Non-pigmented ciliary epithelial cell (primary cell): ENCODE measurements at regions not wholly inside any gene's neighbourhood (a gene's known extent, or its start where the extent isn't known, plus 50 kb on each side); places are given as distances from the start of the nearest gene placed in this dataset.

Source experiments
- DNase-seq: peaks from one replicate; pipeline ENCODE4 v3.0.0-alpha.2; 2010; ENCODE audit warnings: low read depth

DNA sequence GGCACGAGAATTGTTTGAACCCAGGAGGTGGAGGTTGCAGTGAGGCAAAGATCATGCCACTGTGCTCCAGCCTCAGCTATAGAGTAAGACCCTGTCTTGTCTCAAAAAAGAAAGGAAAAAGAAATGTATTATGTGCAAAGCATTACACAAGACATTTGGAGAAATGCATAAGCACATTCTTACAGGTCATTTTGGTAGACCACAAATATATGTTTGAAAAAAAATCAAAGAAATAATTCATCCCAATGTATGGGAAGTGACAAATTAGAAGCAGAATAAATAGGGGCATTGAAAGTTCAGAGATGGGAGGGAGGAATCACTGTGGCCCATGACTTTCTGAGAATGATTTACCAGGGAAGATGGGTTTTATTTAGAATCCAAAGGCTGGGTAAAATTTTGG is 283.5 kb upstream of the ADAMTS5 start:
- DNase-seq, result no peak

DNA sequence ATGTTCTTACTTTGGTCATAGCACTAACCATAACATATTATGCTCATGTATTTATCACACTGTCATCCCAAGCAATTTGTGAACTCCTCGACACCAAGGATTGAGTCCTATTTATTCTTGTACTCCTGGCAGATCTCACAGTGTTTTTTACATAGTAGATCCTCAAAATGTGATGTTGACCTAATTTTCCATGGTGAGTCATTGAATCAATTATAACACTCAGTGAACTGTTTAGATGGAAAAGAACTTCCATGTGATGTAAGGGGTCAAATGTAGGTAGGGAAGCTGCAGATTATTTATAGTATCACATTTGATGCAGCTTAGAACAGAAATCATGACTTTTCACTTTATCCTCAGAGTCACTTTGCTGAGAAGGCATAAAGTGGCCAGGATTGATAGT is 281.9 kb upstream of the ADAMTS5 start:
- DNase-seq, result no peak

DNA sequence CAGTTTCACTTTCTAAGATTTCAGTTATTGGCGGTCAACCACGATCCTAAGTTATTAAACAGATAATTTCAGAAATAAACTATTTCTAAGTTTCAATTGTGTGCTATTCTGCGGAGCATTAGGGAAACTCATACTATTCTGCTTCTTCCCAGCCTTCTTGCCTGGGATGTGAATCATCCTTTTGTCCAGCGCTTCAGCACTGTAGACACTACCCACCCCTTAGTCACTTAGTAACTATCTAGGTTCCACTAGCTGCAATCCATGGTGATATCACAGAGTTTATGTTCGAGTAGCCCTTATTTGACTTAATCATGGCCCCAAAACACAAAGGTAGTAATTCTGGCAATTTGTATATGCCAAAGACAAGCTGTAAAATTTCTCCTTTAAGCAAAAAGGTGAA is 279.9 kb upstream of the ADAMTS5 start:
- peak; percentile 53 for DNase-seq

DNA sequence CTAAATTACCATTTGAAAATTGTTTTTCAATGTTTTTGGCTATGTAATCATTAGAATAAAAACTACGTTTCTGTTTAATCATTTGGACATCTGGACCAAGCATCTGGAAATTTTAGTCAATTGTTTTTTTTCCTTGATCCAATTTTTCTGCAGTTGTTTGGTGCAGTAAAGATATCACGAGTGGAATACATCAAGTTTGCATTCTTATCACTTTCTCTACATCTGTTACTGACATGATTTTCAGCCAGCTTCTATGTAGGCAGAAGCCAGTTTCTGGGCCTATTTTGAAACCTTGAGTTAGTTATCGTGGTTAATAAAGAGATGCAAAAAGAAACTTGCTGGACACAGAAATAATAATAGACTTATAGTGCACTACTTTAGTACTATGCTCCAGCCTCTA is 277.9 kb upstream of the ADAMTS5 start:
- no peak for DNase-seq

GRCh38 chr21:27244352-27244751 is 277.5 kb upstream of the ADAMTS5 start:
- no peak for DNase-seq

DNA sequence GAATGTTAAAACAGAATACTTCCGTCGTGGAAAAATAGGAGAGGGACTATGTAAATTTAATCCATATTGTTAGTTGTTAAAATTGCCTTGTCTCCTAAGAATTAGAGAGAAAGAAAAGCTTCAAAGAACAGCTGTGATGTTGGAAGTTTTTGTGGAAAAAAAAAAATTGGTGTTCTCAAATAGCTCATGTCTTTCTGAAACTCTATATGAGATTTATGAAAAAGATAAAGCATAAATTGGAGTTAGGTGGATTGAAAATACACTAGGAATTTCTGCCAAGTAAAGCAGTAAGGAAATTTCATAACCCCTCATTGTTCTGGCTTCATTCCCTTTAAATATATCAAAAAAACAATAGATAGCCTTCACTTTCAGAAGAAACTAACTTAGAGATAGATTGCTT is 274.0 kb upstream of the ADAMTS5 start:
- no peak for DNase-seq

DNA sequence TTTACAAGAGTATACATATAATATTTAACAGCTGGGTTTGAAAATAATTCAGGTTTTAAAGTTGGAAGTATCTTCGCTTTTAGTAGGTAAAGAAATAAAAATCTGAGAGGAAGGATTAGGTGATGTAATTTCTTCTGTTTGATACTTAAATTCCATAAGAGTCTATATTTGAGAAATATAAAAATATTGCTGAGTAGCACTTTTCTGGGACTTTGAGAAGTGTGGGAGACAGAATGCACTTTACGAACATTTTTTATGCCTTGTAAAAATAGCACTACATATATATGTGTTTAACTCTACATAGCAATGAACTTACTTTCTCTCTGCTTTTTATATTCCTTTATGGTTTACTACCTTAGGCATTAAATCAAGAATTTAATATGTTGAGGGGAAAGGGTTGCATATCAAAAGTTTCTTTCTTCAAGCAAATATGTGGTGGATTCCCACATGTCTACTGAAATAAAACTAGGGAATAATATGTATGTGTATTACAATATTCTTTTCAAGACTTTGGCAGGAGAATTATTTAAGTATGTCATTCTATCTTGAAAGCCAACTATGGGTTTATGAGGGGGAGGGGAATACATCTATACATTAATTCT is 266.7 kb upstream of the ADAMTS5 start:
- DNase-seq, result no peak

- no peak for DNase-seq
These were observed 259.1 kb upstream of the ADAMTS5 start for GRCh38 chr21:27225940-27226339.

- DNase-seq, result no peak
These were observed 258.3 kb upstream of the ADAMTS5 start for GRCh38 chr21:27225151-27225550.

DNA sequence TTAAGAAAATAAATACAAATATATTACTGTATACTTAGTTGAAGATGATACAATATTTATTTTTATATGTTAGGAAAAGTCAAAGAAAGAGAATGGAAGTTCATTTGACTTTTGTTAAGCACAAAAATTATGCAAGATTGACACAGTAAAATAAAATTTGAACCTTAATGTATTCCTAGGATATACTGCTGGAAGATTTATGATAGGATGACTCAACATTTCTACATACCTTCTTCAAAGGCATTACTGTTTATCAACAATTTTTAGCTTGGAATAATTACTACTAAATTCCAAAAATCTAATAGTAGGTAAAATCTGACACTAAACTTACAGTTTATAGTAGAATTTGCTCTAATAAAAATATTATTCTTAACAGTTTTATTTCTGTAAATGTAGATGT is 257.3 kb upstream of the ADAMTS5 start:
- DNase-seq, result no peak

- DNase-seq, result no peak
These were observed 254.2 kb upstream of the ADAMTS5 start for GRCh38 chr21:27221077-27221476.

DNA sequence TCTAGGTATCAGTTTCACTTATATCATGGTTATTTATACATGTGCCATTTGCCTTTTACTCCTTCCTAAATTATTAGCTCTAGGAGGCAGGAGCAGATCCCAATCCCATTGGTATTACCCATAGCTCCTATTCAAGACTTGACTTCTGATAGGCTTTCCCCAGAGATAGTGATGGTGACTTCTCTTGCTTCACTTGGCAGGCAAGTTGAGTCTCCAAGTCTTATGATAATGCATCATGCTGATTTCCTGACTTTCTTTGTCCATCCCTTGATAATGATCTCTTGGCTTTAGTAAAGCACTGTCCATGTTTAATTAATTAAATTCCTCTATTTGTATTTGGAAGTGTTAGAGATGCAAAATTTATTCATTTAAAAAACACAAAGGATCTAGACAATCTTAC is 253.5 kb upstream of the ADAMTS5 start:
- DNase-seq, result no peak

DNA sequence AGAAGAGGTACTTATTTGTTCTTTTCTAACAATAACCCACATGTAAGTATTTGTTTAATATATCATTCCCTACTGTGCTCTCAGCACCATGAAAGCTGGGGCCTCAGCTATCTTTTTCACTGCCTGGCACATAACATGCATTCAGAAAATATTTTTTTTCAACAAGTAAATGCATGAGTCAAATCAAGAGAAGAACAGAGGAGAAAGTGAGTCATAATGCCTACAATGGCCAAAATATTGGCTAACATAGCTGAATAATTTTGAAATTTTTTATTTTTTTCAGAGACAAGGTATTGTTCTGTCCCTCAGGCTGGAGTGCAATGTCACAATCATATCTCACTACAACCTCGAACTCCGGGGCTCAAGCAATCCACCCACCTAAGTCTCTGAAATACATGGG is 252.2 kb upstream of the ADAMTS5 start:
- DNase-seq, result no peak

GRCh38 chr21:27213303-27213702 is 246.4 kb upstream of the ADAMTS5 start:
- no peak for DNase-seq

DNA sequence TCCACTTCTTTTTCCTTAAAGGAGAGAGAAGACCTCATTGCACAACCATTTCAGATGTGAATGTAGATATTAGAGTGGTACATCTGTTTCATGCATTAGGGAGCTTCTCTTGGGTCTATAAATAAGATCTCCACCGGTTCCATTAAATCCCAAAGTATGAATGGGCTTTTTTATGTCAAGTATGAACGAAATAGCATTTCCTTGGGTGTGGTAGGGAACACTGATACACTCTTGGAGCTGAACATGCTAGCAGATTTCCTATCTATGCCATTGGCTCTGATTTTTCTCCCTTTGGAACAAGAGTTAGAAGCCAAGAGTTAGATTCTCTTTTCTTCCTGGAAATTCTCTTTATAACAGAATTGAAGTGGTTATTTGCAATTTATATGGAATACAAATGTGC is 245.6 kb upstream of the ADAMTS5 start:
- no peak for DNase-seq

GRCh38 chr21:27209546-27209945 is 242.7 kb upstream of the ADAMTS5 start:
- no peak for DNase-seq

- DNase-seq, result no peak
These were observed 239.6 kb upstream of the ADAMTS5 start for GRCh38 chr21:27206368-27206982.

GRCh38 chr21:27202301-27202700 is 235.4 kb upstream of the ADAMTS5 start:
- no peak for DNase-seq

- DNase-seq, result no peak
These were observed 234.3 kb upstream of the ADAMTS5 start for GRCh38 chr21:27201197-27201596.

DNA sequence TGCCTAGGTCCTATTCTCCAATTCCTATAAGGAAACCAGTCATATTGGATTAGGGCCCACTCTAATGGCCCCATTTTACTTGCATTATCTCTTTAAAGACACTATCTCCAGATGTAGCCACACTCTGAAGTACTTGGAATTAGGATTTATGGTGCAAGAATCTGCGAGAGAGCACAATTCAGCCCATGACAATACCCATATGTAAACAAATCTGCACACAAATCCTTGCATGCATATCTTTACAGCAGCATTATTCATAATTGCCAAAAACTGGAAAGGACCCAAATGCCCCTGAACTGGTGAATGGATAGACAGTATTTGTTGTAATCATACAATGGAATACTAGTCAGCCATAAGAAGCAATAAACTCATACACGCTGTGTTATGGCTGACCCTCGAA is 229.8 kb upstream of the ADAMTS5 start:
- no peak for DNase-seq

GRCh38 chr21:27192281-27192949 is 225.5 kb upstream of the ADAMTS5 start:
- DNase-seq, result no peak

GRCh38 chr21:27190601-27191000 is 223.7 kb upstream of the ADAMTS5 start:
- no peak for DNase-seq

- DNase-seq, result no peak
These were observed 223.0 kb upstream of the ADAMTS5 start for GRCh38 chr21:27189870-27190269.

DNA sequence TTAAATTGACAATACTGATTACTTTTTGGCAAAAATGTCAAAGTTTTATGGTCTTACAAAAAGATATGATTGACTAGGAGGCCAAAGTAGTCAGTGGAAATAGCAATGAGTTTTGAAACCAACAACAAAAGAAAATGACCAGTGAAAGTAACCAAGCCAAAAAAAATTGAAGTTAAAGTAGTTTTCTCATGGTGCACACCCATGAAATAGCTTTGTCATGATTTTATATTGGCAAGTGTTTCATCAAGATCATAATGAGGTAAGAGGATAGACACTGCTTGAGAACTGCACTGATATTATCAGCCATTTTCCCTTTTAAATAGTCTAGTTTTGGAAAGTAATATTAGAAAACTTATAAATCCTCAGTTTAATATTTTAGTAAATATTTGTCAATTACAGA is 206.2 kb upstream of the ADAMTS5 start:
- DNase-seq, result no peak
